HEK293 (cell line): ENCODE measurements at regions not wholly inside any gene's neighbourhood (a gene's known extent, or its start where the extent isn't known, plus 50 kb on each side); places are given as distances from the start of the nearest gene placed in this dataset.

Experiments
- KLF10 ChIP-seq: fragments of 450-650 bp; IDR thresholded peaks from 2 replicates; pipeline ENCODE4 v1.5.1; 2018; ENCODE audit warnings: missing biosample characterization, mild to moderate bottlenecking, missing genetic modification characterization
- KLF9 ChIP-seq: fragments of 450-650 bp; formaldehyde crosslinking; IDR thresholded peaks from 2 replicates; pipeline ENCODE4 v1.5.1; 2016; ENCODE audit warnings: missing biosample characterization, missing genetic modification characterization, low read depth
- REPIN1 ChIP-seq: fragments of 450-650 bp; formaldehyde crosslinking; IDR thresholded peaks from 2 replicates; pipeline ENCODE4 v1.5.1; 2017; ENCODE audit warnings: missing biosample characterization, missing genetic modification characterization, low read depth
- ZNF544 ChIP-seq: fragments of 450-650 bp; formaldehyde crosslinking; IDR thresholded peaks from 2 replicates; pipeline ENCODE4 v1.5.0; 2017; ENCODE audit warnings: missing biosample characterization, missing genetic modification characterization
- ZNF76 ChIP-seq: fragments of 450-650 bp; formaldehyde crosslinking; IDR thresholded peaks from 2 replicates; pipeline ENCODE4; 2016; ENCODE audit warnings: low read depth, missing biosample characterization, missing genetic modification characterization, borderline replicate concordance

DNA sequence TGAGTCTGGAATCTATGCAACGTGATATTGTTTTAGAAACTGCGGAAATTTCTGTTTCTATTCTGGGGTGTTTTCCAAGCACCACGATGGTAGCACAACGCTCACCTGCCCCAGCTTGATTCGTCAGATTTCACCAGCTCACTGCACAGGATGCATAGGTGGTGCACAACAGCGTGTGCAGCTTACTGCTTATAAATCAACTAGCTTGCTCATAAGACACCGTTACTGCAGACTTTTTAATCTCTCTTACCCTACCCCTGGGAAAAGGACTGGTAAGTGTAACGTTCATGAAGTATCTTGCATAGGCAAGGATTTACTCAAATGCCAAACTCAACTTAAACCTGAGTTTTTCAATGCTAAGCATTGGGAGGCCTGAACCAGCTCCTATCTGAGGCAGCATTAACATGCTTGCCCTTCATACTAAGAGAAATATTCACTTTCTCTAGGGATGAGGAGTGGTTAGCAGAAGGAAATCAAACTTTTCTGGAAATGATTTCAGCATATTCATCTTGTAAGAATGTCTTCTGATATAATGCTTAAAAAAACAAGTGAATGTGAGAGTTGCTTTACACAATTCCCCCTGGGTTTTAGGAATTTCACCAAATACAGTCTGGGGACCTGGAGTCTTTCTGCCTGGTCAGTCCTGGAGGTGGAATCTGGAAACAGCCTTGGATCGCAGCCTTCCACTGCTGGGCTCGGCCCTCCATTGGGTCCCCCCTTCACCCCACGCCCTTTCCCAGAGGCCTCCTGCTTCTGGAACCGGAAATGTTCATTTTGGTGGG lies 100.6 kb downstream of the DACT2 start:
- TF ChIP-seq ZNF544 (tag by site-specific recombination) (no peak), ZNF76 (no peak), KLF9 (no peak), REPIN1 (tag by site-specific recombination) (no peak), KLF10 (tag by site-specific recombination) (no peak)
